ENCODE measurements at regions not wholly inside any gene's neighbourhood (a gene's known extent, or its start where the extent isn't known, plus 50 kb on each side); places are given as distances from the start of the nearest gene placed in this dataset.
"Not testable (repeated sequence)": the region's sequence is repeated elsewhere in the genome, so short reads cannot be mapped to it uniquely, and the experiment has no call there.

GRCh38 chr13:70981219-70981618 is 873.0 kb upstream of the KLHL1 start:
- TF ChIP-seq EZH2phosphoT487 (IDR thresholded peaks at IDR 0.05; ENCODE audit: borderline replicate concordance); CTCF (conservative IDR thresholded peaks at IDR 0.05; ENCODE audit: low read length): not testable (repeated sequence)

All from Loucy (cell line).